HG03135 (cell line): ENCODE measurements at regions not wholly inside any gene's neighbourhood (a gene's known extent, or its start where the extent isn't known, plus 50 kb on each side); places are given as distances from the start of the nearest gene placed in this dataset.
"Not testable (repeated sequence)": the region's sequence is repeated elsewhere in the genome, so short reads cannot be mapped to it uniquely, and the experiment has no call there.

Experiments
- ATAC-seq: cut with Tn5 transposase; IDR thresholded peaks from one replicate; pipeline ENCODE4 v1.9.1; 2021; ENCODE audit warnings: mild to moderate bottlenecking, moderate library complexity; ENCODE audit not compliant: unreplicated experiment

DNA sequence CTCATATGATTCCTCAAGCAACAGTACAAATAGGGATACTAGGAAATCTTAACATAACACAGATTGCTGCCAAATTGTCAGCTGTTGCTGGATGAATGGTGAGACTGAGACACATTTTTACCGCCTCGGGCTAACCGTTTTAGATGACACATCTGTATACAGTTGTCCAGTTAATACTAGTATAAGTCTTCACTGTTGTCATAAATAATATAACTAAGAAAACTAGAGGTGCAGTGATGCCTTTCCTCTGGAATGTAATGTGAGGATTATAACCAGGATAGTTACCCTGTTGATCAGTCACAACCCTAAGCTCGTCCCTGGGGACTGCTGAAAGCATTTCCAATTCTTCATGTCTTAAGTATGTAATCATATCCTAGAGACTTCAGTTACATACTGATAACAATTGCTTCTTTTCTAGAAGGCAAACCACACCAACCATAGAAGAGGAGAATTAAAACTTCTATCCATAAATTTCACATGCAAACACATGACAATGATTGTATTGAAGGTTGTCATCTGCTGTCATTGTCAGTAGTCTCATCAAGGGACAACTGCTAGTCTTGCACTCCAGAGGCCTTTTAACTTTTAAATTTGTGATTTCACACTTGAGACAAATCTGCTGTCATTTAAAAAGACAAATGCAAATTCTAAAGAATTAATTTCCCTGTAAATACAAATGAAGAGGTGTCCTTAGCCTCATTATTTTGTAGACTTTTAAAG, 100.4 kb upstream of the SEMA3D start:
- ATAC-seq: no peak

- no peak for ATAC-seq
Observed at GRCh38 chr7:85286446-85286845, 99.6 kb upstream of the SEMA3D start.

DNA sequence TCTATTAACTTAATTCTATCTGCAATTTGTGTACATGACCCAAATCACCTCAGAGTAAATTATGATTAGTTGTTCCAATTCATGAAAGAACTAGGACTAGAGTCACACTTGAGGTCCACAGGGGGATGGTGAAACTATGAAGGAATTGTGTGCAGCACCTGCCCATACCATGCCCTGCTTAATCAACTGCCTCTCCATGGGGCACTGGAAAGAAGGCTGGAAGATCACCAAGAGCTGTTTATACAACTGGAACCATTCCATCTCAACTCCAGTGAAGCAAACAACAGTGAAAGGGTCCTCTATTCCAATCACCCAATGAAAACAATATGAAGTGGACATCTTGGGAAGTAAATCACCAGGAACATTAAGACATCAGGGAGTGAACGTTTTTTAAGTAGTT, 98.7 kb upstream of the SEMA3D start:
- no peak for ATAC-seq

DNA sequence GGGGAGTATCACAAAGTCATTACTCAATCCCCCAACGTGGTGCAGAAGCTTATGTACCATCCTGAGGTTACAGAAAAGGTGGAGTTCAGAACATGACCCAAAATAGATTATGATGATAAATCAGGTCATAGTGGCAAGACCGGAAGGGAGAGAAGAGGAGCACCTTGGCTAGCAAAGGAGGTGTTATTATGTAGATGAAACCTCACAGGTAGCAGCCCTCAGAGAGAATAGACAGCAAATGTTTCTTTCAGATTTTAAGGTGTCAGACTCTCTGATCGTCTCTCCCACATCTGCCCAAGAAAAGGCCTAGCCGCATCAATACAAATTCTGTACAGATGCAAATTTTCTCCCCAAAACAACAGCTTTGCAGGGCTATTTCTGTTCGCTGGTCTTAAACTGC, 88.3 kb upstream of the SEMA3D start:
- no peak for ATAC-seq

GRCh38 chr7:85274454-85274853, 87.6 kb upstream of the SEMA3D start:
- ATAC-seq: no peak

DNA sequence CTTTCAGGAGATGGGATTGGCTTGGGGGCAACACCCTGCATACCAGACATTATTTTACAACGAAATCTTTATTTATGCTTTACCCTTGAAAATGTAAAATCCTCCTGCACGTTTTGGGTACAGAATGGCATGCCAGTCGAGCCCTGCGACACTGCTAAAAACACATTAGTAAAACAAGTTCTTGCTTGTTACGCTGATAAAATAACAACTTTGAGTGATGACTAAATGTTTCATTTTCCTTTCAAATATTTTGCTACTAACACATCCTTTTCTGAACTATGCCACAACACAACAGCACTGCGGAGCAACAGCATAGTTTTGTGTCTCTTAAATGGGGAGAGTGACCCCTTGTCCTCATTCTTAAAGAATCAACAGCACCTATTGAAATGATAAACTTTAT, 76.0 kb upstream of the SEMA3D start:
- ATAC-seq: no peak

GRCh38 chr7:85261336-85261735, 74.5 kb upstream of the SEMA3D start:
- no peak for ATAC-seq

DNA sequence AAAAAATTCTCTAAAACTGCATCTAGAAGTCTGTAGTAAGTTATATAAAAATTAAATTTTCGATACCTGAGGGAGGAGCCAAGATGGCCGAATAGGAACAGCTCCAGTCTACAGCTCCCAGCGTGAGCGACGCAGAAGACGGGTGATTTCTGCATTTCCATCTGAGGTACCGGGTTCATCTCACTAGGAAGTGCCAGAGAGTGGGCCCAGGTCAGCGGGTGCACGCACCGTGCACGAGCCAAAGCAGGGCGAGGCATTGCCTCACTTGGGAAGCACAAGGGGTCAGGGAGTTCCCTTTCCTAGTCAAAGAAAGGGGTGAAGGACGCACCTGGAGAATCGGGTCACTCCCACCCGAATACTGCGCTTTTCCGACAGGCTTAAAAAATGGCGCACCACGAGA, 62.9 kb upstream of the SEMA3D start:
- not testable (repeated sequence) for ATAC-seq

GRCh38 chr7:85239109-85239508, 52.3 kb upstream of the SEMA3D start:
- ATAC-seq: no peak

GRCh38 chr7:85237721-85238120, 50.9 kb upstream of the SEMA3D start:
- ATAC-seq: no peak
